Panc1 (cell line): ENCODE measurements at regions not wholly inside any gene's neighbourhood (a gene's known extent, or its start where the extent isn't known, plus 50 kb on each side); places are given as distances from the start of the nearest gene placed in this dataset.

ENCODE experiments used
- ATAC-seq: fragments of 200-7000 bp; cut with Tn5 transposase; 2 replicates; pipeline ENCODE4 v1.9.1; 2020; ENCODE audit warnings: mild to moderate bottlenecking, moderate library complexity
- BruUV-seq: library from RNA; stranded (reverse); fragments of 400-500 nt; replicated peaks from 2 replicates; lab custom pipeline; 2021; lab: Mats Ljungman, UMichigan
- CTCF ChIA-PET: fragments of 300-600 bp; sonication (Branson Sonifier 250); formaldehyde crosslinking; loops from one replicate; lab custom pipeline; 2022; ENCODE audit warnings: antibody characterized with exemption; lab: Charles Lee
- POLR2A ChIA-PET: fragments of 300-600 bp; sonication (Branson Sonifier 250); formaldehyde crosslinking; loops from one replicate; lab custom pipeline; 2022; ENCODE audit warnings: antibody characterized with exemption; lab: Charles Lee
- DNase-seq: peaks from one replicate; pipeline ENCODE4 v3.0.0-alpha.2; 2010; ENCODE audit warnings: low read depth, low spot score
- H3K27ac ChIP-seq: 2 replicates; pipeline ENCODE4 v1.5.1; 2011; ENCODE audit warnings: mild to moderate bottlenecking, low read length, inconsistent platforms
- H3K27me3 ChIP-seq: fragments of 200-500 bp; sonication (Bioruptor generic); 2 replicates; pipeline ENCODE4 v1.6.0; 2014; ENCODE audit warnings: low read length, inconsistent platforms; ENCODE audit not compliant: control insufficient read depth, insufficient read depth
- H3K36me3 ChIP-seq: fragments of 200-500 bp; sonication (Bioruptor generic); 2 replicates; pipeline ENCODE4 v1.5.1; 2014; ENCODE audit warnings: inconsistent platforms, mild to moderate bottlenecking, low read length, moderate library complexity; ENCODE audit not compliant: control insufficient read depth, insufficient read depth
- H3K4me1 ChIP-seq: 2 replicates; pipeline ENCODE4 v1.5.1; 2011; ENCODE audit warnings: inconsistent platforms, mild to moderate bottlenecking, low read length, moderate library complexity; ENCODE audit not compliant: control insufficient read depth, insufficient read depth
- H3K4me3 ChIP-seq, 2 experiments: 2 replicates each; pipeline ENCODE4 v1.5.1; 2011 to 2012; ENCODE audit warnings: low read depth in 2 of 2, low read length in 2 of 2, mild to moderate bottlenecking in 2 of 2, inconsistent platforms in 1 of 2, moderate library complexity in 1 of 2
- H3K9me3 ChIP-seq: fragments of 200-500 bp; sonication (Bioruptor generic); 2 replicates; pipeline ENCODE4 v1.5.1; 2014; ENCODE audit warnings: low read depth, mild to moderate bottlenecking, inconsistent platforms, low read length, moderate library complexity; ENCODE audit not compliant: control insufficient read depth, insufficient read depth
- POLR2AphosphoS5 ChIP-seq: IDR thresholded peaks from 2 replicates; pipeline ENCODE4 v1.6.1; 2012; ENCODE audit warnings: mild to moderate bottlenecking, low read depth, low read length, moderate library complexity
- SIN3A ChIP-seq: IDR thresholded peaks from 2 replicates; pipeline ENCODE4 v1.6.1; 2012; ENCODE audit warnings: low read depth, mild to moderate bottlenecking, low read length, moderate library complexity, borderline replicate concordance; ENCODE audit not compliant: insufficient read depth
- TCF7L2 ChIP-seq: IDR thresholded peaks from 2 replicates; pipeline ENCODE4 v1.6.1; 2011; ENCODE audit warnings: mild to moderate bottlenecking, low read depth, low read length, inconsistent platforms
- in situ Hi-C: cut with HindIII; loops from 2 replicates; pipeline ENCODE4 v1.10.0; 2016; ENCODE audit warnings: low sequenced_read_pairs, low pct_unique_long_range_greater_than_20kb
- intact Hi-C: fragments of 100-400 bp; cut with micrococcal nuclease; formaldehyde crosslinking; loops from one replicate; pipeline ENCODE4 v1.10.0; 2022; ENCODE audit not compliant: unreplicated experiment
- TF ChIP-seq, protein P1 (sequence below), 2 experiments: IDR thresholded peaks; 2 replicates each; pipeline ENCODE4 v1.6.1; 2011 to 2012; ENCODE audit warnings: low read depth in 2 of 2, control low read depth in 1 of 2, low read length in 1 of 2, mild to moderate bottlenecking in 1 of 2, moderate library complexity in 1 of 2; ENCODE audit not compliant: insufficient read depth in 1 of 2
- TF ChIP-seq, protein P2 (sequence below): fragments of 450-650 bp; IDR thresholded peaks from 2 replicates; pipeline ENCODE4 v1.5.1; 2017; ENCODE audit warnings: mild to moderate bottlenecking

- TF ChIP-seq POLR2AphosphoS5 (no peak), SIN3A (no peak), TCF7L2 (no peak)
- TF ChIP-seq, protein P1, sequence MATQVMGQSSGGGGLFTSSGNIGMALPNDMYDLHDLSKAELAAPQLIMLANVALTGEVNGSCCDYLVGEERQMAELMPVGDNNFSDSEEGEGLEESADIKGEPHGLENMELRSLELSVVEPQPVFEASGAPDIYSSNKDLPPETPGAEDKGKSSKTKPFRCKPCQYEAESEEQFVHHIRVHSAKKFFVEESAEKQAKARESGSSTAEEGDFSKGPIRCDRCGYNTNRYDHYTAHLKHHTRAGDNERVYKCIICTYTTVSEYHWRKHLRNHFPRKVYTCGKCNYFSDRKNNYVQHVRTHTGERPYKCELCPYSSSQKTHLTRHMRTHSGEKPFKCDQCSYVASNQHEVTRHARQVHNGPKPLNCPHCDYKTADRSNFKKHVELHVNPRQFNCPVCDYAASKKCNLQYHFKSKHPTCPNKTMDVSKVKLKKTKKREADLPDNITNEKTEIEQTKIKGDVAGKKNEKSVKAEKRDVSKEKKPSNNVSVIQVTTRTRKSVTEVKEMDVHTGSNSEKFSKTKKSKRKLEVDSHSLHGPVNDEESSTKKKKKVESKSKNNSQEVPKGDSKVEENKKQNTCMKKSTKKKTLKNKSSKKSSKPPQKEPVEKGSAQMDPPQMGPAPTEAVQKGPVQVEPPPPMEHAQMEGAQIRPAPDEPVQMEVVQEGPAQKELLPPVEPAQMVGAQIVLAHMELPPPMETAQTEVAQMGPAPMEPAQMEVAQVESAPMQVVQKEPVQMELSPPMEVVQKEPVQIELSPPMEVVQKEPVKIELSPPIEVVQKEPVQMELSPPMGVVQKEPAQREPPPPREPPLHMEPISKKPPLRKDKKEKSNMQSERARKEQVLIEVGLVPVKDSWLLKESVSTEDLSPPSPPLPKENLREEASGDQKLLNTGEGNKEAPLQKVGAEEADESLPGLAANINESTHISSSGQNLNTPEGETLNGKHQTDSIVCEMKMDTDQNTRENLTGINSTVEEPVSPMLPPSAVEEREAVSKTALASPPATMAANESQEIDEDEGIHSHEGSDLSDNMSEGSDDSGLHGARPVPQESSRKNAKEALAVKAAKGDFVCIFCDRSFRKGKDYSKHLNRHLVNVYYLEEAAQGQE (IDR thresholded peaks at IDR 0.05; ENCODE audit: insufficient read depth in 1 of 2, low read depth in 2 of 2, low read length in 1 of 2) = no peak
- TF ChIP-seq, protein P2, sequence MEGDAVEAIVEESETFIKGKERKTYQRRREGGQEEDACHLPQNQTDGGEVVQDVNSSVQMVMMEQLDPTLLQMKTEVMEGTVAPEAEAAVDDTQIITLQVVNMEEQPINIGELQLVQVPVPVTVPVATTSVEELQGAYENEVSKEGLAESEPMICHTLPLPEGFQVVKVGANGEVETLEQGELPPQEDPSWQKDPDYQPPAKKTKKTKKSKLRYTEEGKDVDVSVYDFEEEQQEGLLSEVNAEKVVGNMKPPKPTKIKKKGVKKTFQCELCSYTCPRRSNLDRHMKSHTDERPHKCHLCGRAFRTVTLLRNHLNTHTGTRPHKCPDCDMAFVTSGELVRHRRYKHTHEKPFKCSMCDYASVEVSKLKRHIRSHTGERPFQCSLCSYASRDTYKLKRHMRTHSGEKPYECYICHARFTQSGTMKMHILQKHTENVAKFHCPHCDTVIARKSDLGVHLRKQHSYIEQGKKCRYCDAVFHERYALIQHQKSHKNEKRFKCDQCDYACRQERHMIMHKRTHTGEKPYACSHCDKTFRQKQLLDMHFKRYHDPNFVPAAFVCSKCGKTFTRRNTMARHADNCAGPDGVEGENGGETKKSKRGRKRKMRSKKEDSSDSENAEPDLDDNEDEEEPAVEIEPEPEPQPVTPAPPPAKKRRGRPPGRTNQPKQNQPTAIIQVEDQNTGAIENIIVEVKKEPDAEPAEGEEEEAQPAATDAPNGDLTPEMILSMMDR = no peak
- DNase-seq = no peak
- ChIA-PET CTCF (no interaction called here), POLR2A (no interaction called here)
- Histone ChIP-seq H3K36me3 (no peaks in the 10 kb centered on the region), H3K4me1 (no peaks in the 10 kb centered on the region), H3K27ac (no peak overlapping the region), H3K27me3 (no peaks in the 10 kb centered on the region), H3K9me3 (no peaks in the 10 kb centered on the region), H3K4me3 (no peak overlapping the region)
- BruUV-seq = no TSS peak
- in situ Hi-C loops = no loop called here
- no peak for ATAC-seq
- intact Hi-C loops = no loop called here
Observed at GRCh38 chrX:67328476-67328875, 215.3 kb upstream of the AR start.

DNA sequence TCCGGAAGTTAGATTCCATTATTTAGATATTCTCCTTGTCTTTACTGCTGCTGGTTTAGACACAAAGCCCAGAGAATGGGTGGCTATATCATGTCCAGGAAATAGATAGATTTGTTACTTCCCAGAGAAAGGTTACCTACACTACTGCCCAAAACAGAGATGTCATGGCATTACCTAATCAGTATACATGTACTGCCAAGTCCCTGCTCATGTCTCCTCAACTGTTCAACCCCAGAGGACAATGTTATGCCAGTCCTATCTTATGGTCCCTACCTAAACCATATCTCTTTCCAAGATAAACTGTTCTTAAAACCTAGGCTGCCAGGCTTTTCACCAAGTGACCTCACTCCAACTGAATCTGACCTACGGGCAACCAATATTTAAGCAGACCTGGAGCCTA lies 209.5 kb upstream of the AR start:
- DNase-seq (no peak), ATAC-seq (no peak)
- H3K9me3 ChIP-seq = no peaks in the 10 kb centered on the region
- no peaks in the 10 kb centered on the region for H3K36me3 ChIP-seq
- H3K4me1 ChIP-seq = no peaks in the 10 kb centered on the region
- no peak overlapping the region for H3K4me3 ChIP-seq
- H3K27me3 ChIP-seq = no peaks in the 10 kb centered on the region
- ChIA-PET CTCF (no interaction called here), POLR2A (no interaction called here)
- no peak overlapping the region for H3K27ac ChIP-seq
- no TSS peak for BruUV-seq
- TF ChIP-seq, protein P2 = no peak
- TF ChIP-seq TCF7L2 (no peak), SIN3A (no peak), POLR2AphosphoS5 (no peak)
- TF ChIP-seq, protein P1 (IDR thresholded peaks at IDR 0.05; ENCODE audit: insufficient read depth in 1 of 2, low read depth in 2 of 2, low read length in 1 of 2) = no peak
- in situ Hi-C loops (no loop called here), intact Hi-C loops (no loop called here)
